ENCODE measurements at regions not wholly inside any gene's neighbourhood (a gene's known extent, or its start where the extent isn't known, plus 50 kb on each side); places are given as distances from the start of the nearest gene placed in this dataset.

GRCh38 chrX:28229217-28229616 is 248.0 kb upstream of the DCAF8L1 start:
- TF ChIP-seq POLR2A (IDR thresholded peaks at IDR 0.05) (no peak), EP300 (IDR thresholded peaks at IDR 0.05) (no peak)
- TF ChIP-seq, protein P1, sequence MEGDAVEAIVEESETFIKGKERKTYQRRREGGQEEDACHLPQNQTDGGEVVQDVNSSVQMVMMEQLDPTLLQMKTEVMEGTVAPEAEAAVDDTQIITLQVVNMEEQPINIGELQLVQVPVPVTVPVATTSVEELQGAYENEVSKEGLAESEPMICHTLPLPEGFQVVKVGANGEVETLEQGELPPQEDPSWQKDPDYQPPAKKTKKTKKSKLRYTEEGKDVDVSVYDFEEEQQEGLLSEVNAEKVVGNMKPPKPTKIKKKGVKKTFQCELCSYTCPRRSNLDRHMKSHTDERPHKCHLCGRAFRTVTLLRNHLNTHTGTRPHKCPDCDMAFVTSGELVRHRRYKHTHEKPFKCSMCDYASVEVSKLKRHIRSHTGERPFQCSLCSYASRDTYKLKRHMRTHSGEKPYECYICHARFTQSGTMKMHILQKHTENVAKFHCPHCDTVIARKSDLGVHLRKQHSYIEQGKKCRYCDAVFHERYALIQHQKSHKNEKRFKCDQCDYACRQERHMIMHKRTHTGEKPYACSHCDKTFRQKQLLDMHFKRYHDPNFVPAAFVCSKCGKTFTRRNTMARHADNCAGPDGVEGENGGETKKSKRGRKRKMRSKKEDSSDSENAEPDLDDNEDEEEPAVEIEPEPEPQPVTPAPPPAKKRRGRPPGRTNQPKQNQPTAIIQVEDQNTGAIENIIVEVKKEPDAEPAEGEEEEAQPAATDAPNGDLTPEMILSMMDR (IDR thresholded peaks at IDR 0.05), result no peak
- Histone ChIP-seq H3K4me3 (no peak overlapping the region), H3K4me1 (ENCODE audit: insufficient read depth) (no peaks in the 10 kb centered on the region), H3K27me3 (no peaks in the 10 kb centered on the region), H3K9me3 (no peaks in the 10 kb centered on the region), H3K27ac (no peak overlapping the region), H3K36me3 (no peaks in the 10 kb centered on the region)
- DNase-seq, result no peak
- intact Hi-C loops (cut with DNase I), result no loop called here

GRCh38 chrX:28225513-28225912 is 244.3 kb upstream of the DCAF8L1 start:
- Histone ChIP-seq H3K9me3 (no peaks in the 10 kb centered on the region), H3K36me3 (no peaks in the 10 kb centered on the region), H3K27me3 (no peaks in the 10 kb centered on the region), H3K4me1 (ENCODE audit: insufficient read depth) (no peaks in the 10 kb centered on the region), H3K27ac (no peak overlapping the region), H3K4me3 (no peak overlapping the region)
- intact Hi-C loops (cut with DNase I), result no loop called here
- WGBS, 3 donors, result 70 to 81% (median 77%) methylated on average over 1 of the region's 1 CpG
- TF ChIP-seq EP300 (IDR thresholded peaks at IDR 0.05) (no peak), POLR2A (IDR thresholded peaks at IDR 0.05) (no peak)
- TF ChIP-seq, protein P1 (IDR thresholded peaks at IDR 0.05), result no peak
- no peak for DNase-seq

DNA sequence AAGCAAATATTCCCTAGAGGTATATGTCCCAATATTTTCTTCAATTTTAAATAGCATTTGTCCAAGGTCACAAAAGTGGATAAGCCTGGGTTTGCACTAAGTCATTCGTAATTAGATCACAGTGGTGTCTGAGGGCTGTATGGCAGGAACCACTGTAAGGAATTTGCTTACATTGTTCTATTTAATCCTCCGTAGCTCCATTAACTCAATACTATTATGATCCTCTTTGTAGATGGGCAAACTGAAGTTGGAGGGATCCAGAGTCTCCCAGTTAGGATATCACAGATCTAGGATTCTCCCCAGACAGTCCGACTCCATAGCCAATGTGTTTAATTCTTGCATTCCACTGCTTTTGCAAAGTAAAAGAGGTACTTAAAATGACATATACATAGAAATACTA is 242.7 kb upstream of the DCAF8L1 start:
- WGBS, 3 donors, result 62 to 71% (median 67%) methylated on average over 3 of the region's 3 CpGs
- intact Hi-C loops (cut with DNase I), result no loop called here
- Histone ChIP-seq H3K36me3 (no peaks in the 10 kb centered on the region), H3K27ac (no peak overlapping the region), H3K9me3 (no peaks in the 10 kb centered on the region), H3K4me1 (ENCODE audit: insufficient read depth) (no peaks in the 10 kb centered on the region), H3K4me3 (no peak overlapping the region), H3K27me3 (no peaks in the 10 kb centered on the region)
- TF ChIP-seq, protein P1 (IDR thresholded peaks at IDR 0.05), result no peak
- DNase-seq, result no peak

- TF ChIP-seq EP300 (IDR thresholded peaks at IDR 0.05) (no peak), POLR2A (IDR thresholded peaks at IDR 0.05) (no peak)
- TF ChIP-seq, protein P1 (IDR thresholded peaks at IDR 0.05), result no peak
- WGBS, 3 donors, result 64 to 72% (median 70%) methylated on average over 5 of the region's 5 CpGs
- no peaks in the 10 kb centered on the region for H3K36me3 ChIP-seq
Measured at GRCh38 chrX:28223469-28223868, 242.2 kb upstream of the DCAF8L1 start.

DNA sequence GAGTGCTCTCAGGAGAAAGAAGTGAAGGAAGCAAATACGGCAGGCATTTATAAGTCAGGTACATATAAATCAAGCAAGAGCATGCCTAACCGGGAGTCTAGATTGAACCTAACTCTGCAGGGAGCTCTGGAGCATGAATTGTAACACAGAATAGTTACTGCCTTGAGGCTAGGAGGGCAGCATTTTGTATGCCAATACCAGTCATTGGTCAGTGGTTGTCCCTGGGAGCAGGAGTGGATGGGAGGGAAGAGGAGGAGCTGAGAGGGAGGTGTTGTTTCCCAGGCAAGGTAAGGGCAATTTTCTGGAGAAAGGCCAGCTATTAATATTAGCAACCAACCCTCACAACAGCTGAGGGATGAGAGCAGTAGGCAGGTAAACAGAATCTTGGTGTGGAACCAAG is 224.7 kb upstream of the DCAF8L1 start:
- WGBS, 3 donors, result 65 to 79% (median 68%) methylated on average over 2 of the region's 2 CpGs

More at GRCh38 chrX:28223469-28223868, 242.2 kb upstream of the DCAF8L1 start:
- Histone ChIP-seq H3K27me3 (no peaks in the 10 kb centered on the region), H3K4me1 (ENCODE audit: insufficient read depth) (no peaks in the 10 kb centered on the region), H3K27ac (no peak overlapping the region), H3K9me3 (no peaks in the 10 kb centered on the region), H3K4me3 (no peak overlapping the region)
- intact Hi-C loops (cut with DNase I), result no loop called here
- DNase-seq, result no peak

More for the DNA sequence above, 224.7 kb upstream of the DCAF8L1 start:
- Histone ChIP-seq H3K36me3 (no peaks in the 10 kb centered on the region), H3K27ac (no peak overlapping the region), H3K4me1 (ENCODE audit: insufficient read depth) (no peaks in the 10 kb centered on the region), H3K9me3 (no peaks in the 10 kb centered on the region), H3K27me3 (no peaks in the 10 kb centered on the region), H3K4me3 (no peak overlapping the region)
- no peak for DNase-seq
- intact Hi-C loops (cut with DNase I), result no loop called here
- TF ChIP-seq, protein P1 (IDR thresholded peaks at IDR 0.05), result no peak
- no peak for TF ChIP-seq EP300 (IDR thresholded peaks at IDR 0.05)
- no peak for TF ChIP-seq POLR2A (IDR thresholded peaks at IDR 0.05)

Data from ovary (tissue), 7 donors.